ENCODE measurements at regions not wholly inside any gene's neighbourhood (a gene's known extent, or its start where the extent isn't known, plus 50 kb on each side); places are given as distances from the start of the nearest gene placed in this dataset.

- intact Hi-C loops (cut with DNase I; ENCODE audit: low total_unique reads) = no loop called here
- no peak overlapping the region for H3K4me3 ChIP-seq (ENCODE audit: low read depth, poor library complexity, severe bottlenecking)
- 67 to 84% methylated on average over 2 of the region's 2 CpGs for WGBS, 2 donors
- no peak for TF ChIP-seq CTCF (IDR thresholded peaks at IDR 0.05)
- TF ChIP-seq POLR2A (IDR thresholded peaks at IDR 0.05) = no peak
- DNase-seq (ENCODE audit: low spot score in 2 of 2) = no peak
Measured at GRCh38 chr1:60889709-60890108, 192.7 kb upstream of the NFIA start.

GRCh38 chr1:60888126-60888525 is 194.2 kb upstream of the NFIA start:
- intact Hi-C loops (cut with DNase I; ENCODE audit: low total_unique reads) = no loop called here

GRCh38 chr1:60886793-60887331 is 195.5 kb upstream of the NFIA start:
- no peak for DNase-seq (ENCODE audit: low spot score in 2 of 2)
- TF ChIP-seq CTCF (IDR thresholded peaks at IDR 0.05) (no peak), POLR2A (IDR thresholded peaks at IDR 0.05) (no peak)
- intact Hi-C loops (cut with DNase I; ENCODE audit: low total_unique reads) = no loop called here
- no peak overlapping the region for H3K4me3 ChIP-seq (ENCODE audit: low read depth, poor library complexity, severe bottlenecking)
- 62 to 65% methylated on average over 6 of the region's 6 CpGs for WGBS, 2 donors

More at GRCh38 chr1:60888126-60888525, 194.2 kb upstream of the NFIA start:
- no peak overlapping the region for H3K4me3 ChIP-seq (ENCODE audit: low read depth, poor library complexity, severe bottlenecking)
- no peak for DNase-seq (ENCODE audit: low spot score in 2 of 2)
- no peak for TF ChIP-seq POLR2A (IDR thresholded peaks at IDR 0.05)
- TF ChIP-seq CTCF (IDR thresholded peaks at IDR 0.05) = no peak
- 96% methylated on average over 3 of the region's 3 CpGs for WGBS, 2 donors

GRCh38 chr1:60886090-60886489 is 196.3 kb upstream of the NFIA start:
- intact Hi-C loops (cut with DNase I; ENCODE audit: low total_unique reads) = no loop called here
- WGBS, 2 donors = 92 to 95% methylated on average over 1 of the region's 1 CpG
- no peak for DNase-seq (ENCODE audit: low spot score in 2 of 2)
- H3K4me3 ChIP-seq (ENCODE audit: low read depth, poor library complexity, severe bottlenecking) = no peak overlapping the region
- TF ChIP-seq CTCF (IDR thresholded peaks at IDR 0.05) = no peak
- no peak for TF ChIP-seq POLR2A (IDR thresholded peaks at IDR 0.05)

GRCh38 chr1:60880202-60880601 is 202.2 kb upstream of the NFIA start:
- no peak for TF ChIP-seq POLR2A (IDR thresholded peaks at IDR 0.05)
- DNase-seq (ENCODE audit: low spot score in 2 of 2) = no peak

GRCh38 chr1:60878323-60878722 is 204.0 kb upstream of the NFIA start:
- intact Hi-C loops (cut with DNase I; ENCODE audit: low total_unique reads) = no loop called here
- 0 to 24% methylated on average over 1 of the region's 1 CpG for WGBS, 2 donors
- no peak overlapping the region for H3K4me3 ChIP-seq (ENCODE audit: low read depth, poor library complexity, severe bottlenecking)
- no peak for TF ChIP-seq CTCF (IDR thresholded peaks at IDR 0.05)
- TF ChIP-seq POLR2A (IDR thresholded peaks at IDR 0.05) = no peak
- no peak for DNase-seq (ENCODE audit: low spot score in 2 of 2)

More at GRCh38 chr1:60880202-60880601, 202.2 kb upstream of the NFIA start:
- 91 to 95% methylated on average over 2 of the region's 2 CpGs for WGBS, 2 donors
- intact Hi-C loops (cut with DNase I; ENCODE audit: low total_unique reads) = no loop called here
- H3K4me3 ChIP-seq (ENCODE audit: low read depth, poor library complexity, severe bottlenecking) = no peak overlapping the region

Data from lower leg skin (tissue), 4 donors.